ENCODE measurements at regions not wholly inside any gene's neighbourhood (a gene's known extent, or its start where the extent isn't known, plus 50 kb on each side); places are given as distances from the start of the nearest gene placed in this dataset.

- no peak for TF ChIP-seq CTCF (IDR thresholded peaks at IDR 0.05)
- H3K9me3 ChIP-seq (ENCODE audit: control insufficient read depth, low read length) = no peaks in the 10 kb centered on the region
- no peaks in the 10 kb centered on the region for H3K36me3 ChIP-seq (ENCODE audit: control insufficient read depth, insufficient read depth, low read length)
- no peaks in the 10 kb centered on the region for H3K27me3 ChIP-seq (ENCODE audit: control insufficient read depth, insufficient read depth, low read length)
- no peak overlapping the region for H3K4me3 ChIP-seq (ENCODE audit: low read depth, low read length)
- no peak overlapping the region for H3K27ac ChIP-seq
- H3K4me1 ChIP-seq = no peaks in the 10 kb centered on the region
- H3K4me2 ChIP-seq (ENCODE audit: low read length) = no peak overlapping the region
- H3K79me2 ChIP-seq = no peaks in the 10 kb centered on the region
- H3K9ac ChIP-seq = no peak overlapping the region
- no peak overlapping the region for H2AFZ ChIP-seq
Measured at GRCh38 chr2:22360735-22361374, 1024.1 kb upstream of the KLHL29 start.

- no peak for TF ChIP-seq CTCF (IDR thresholded peaks at IDR 0.05)
- Histone ChIP-seq H3K4me1 (no peaks in the 10 kb centered on the region), H3K4me3 (ENCODE audit: low read depth, low read length) (no peak overlapping the region)
Measured at GRCh38 chr2:22361571-22361970, 1023.4 kb upstream of the KLHL29 start.

GRCh38 chr2:22375096-22375495, 1009.9 kb upstream of the KLHL29 start:
- H3K9ac ChIP-seq = no peak overlapping the region
- H3K79me2 ChIP-seq = no peaks in the 10 kb centered on the region
- no peak overlapping the region for H2AFZ ChIP-seq
- H3K4me1 ChIP-seq = no peaks in the 10 kb centered on the region
- no peaks in the 10 kb centered on the region for H3K36me3 ChIP-seq (ENCODE audit: control insufficient read depth, insufficient read depth, low read length)
- H3K4me3 ChIP-seq (ENCODE audit: low read depth, low read length) = no peak overlapping the region
- TF ChIP-seq CTCF (IDR thresholded peaks at IDR 0.05) = no peak
- H3K27me3 ChIP-seq (ENCODE audit: control insufficient read depth, insufficient read depth, low read length) = peaks cover 2% of the 10 kb centered on the region
- H3K9me3 ChIP-seq (ENCODE audit: control insufficient read depth, low read length) = no peaks in the 10 kb centered on the region
- H3K27ac ChIP-seq = no peak overlapping the region
- H3K4me2 ChIP-seq (ENCODE audit: low read length) = no peak overlapping the region

More at GRCh38 chr2:22361571-22361970, 1023.4 kb upstream of the KLHL29 start:
- no peaks in the 10 kb centered on the region for H3K79me2 ChIP-seq
- H3K36me3 ChIP-seq (ENCODE audit: control insufficient read depth, insufficient read depth, low read length) = no peaks in the 10 kb centered on the region
- no peaks in the 10 kb centered on the region for H3K27me3 ChIP-seq (ENCODE audit: control insufficient read depth, insufficient read depth, low read length)
- no peak overlapping the region for H3K9ac ChIP-seq
- H3K27ac ChIP-seq = no peak overlapping the region
- H3K4me2 ChIP-seq (ENCODE audit: low read length) = no peak overlapping the region
- no peak overlapping the region for H2AFZ ChIP-seq
- H3K9me3 ChIP-seq (ENCODE audit: control insufficient read depth, low read length) = no peaks in the 10 kb centered on the region

GRCh38 chr2:22377268-22377667, 1007.7 kb upstream of the KLHL29 start:
- Histone ChIP-seq H3K9ac (no peak overlapping the region), H3K27me3 (ENCODE audit: control insufficient read depth, insufficient read depth, low read length) (peaks cover 2% of the 10 kb centered on the region), H3K4me2 (ENCODE audit: low read length) (no peak overlapping the region), H3K79me2 (no peaks in the 10 kb centered on the region), H3K4me3 (ENCODE audit: low read depth, low read length) (no peak overlapping the region), H3K4me1 (no peaks in the 10 kb centered on the region), H3K36me3 (ENCODE audit: control insufficient read depth, insufficient read depth, low read length) (no peaks in the 10 kb centered on the region), H2AFZ (no peak overlapping the region), H3K27ac (no peak overlapping the region), H3K9me3 (ENCODE audit: control insufficient read depth, low read length) (no peaks in the 10 kb centered on the region)
- no peak for TF ChIP-seq CTCF (IDR thresholded peaks at IDR 0.05)

All from parathyroid adenoma (tissue), 2 donors.